ENCODE measurements at regions not wholly inside any gene's neighbourhood (a gene's known extent, or its start where the extent isn't known, plus 50 kb on each side); places are given as distances from the start of the nearest gene placed in this dataset.

DNA sequence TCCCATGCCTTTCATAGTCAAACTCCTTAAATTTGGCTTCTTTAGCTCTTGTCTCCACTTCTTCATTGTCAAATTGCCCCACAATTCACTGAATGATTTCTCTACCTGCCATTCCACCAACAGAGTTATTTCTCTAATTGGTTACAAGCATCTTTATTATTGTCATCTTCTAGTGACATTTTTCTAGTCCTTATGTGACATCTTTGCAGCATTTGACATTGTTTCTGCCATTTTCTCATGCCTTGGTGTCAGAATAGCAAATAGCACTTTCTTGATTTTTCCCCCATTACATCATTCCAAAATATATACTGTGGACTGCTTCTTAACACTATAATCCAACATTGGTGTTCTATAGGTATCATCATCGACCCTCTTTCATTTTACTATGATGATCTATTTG lies 137.7 kb upstream of the HDDC2 start:
- Histone ChIP-seq H3K9me3 (no peaks in the 10 kb centered on the region), H3K4me2 (no peak overlapping the region), H3K27me3 (ENCODE audit: insufficient read depth) (no peaks in the 10 kb centered on the region), H3K79me2 (ENCODE audit: insufficient read depth) (no peaks in the 10 kb centered on the region), H3F3A (replicated peaks; ENCODE audit: insufficient read depth) (no peaks in the 10 kb centered on the region), H3K9me2 (no peaks in the 10 kb centered on the region), H3K9ac (no peak overlapping the region), H3K36me3 (replicated peaks in 1 of 2; ENCODE audit: control insufficient read depth in 1 of 2, insufficient read depth in 2 of 2, low read length in 1 of 2) (no peaks in the 10 kb centered on the region), H4K20me1 (ENCODE audit: insufficient read depth) (no peaks in the 10 kb centered on the region), H3K27ac (ENCODE audit: low read depth in 2 of 2, low read length in 1 of 2) (no peak overlapping the region), H2AFZ (ENCODE audit: low read depth) (no peak overlapping the region), H3K4me3 (ENCODE audit: low read depth in 2 of 2, low read length in 1 of 2) (no peak overlapping the region), H3K4me1 (ENCODE audit: control insufficient read depth in 1 of 2, insufficient read depth in 2 of 2, low read depth in 1 of 2, low read length in 1 of 2) (no peaks in the 10 kb centered on the region)
- 3% methylated on average over 1 of the region's 1 CpG for WGBS (ENCODE audit: low lambda C conversion rate)
- no peak for DNase-seq
- POLR2A ChIA-PET = no interaction called here
- CTCF ChIA-PET = no interaction called here
- TF ChIP-seq POLR2AphosphoS5 (IDR thresholded peaks at IDR 0.05; ENCODE audit: low read depth, low read length) (no peak), EP300 (IDR thresholded peaks at IDR 0.05; ENCODE audit: borderline replicate concordance in 1 of 2, low read depth in 1 of 2, low read length in 1 of 2) (no peak), RCOR1 (IDR thresholded peaks at IDR 0.05; ENCODE audit: low read length) (no peak), FOXJ3 (CRISPR knock-in tag; IDR thresholded peaks at IDR 0.05) (no peak)
- TF ChIP-seq, protein P1, sequence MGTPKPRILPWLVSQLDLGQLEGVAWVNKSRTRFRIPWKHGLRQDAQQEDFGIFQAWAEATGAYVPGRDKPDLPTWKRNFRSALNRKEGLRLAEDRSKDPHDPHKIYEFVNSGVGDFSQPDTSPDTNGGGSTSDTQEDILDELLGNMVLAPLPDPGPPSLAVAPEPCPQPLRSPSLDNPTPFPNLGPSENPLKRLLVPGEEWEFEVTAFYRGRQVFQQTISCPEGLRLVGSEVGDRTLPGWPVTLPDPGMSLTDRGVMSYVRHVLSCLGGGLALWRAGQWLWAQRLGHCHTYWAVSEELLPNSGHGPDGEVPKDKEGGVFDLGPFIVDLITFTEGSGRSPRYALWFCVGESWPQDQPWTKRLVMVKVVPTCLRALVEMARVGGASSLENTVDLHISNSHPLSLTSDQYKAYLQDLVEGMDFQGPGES (IDR thresholded peaks at IDR 0.05; ENCODE audit: low read depth, low read length) = no peak
- TF ChIP-seq, protein P2, sequence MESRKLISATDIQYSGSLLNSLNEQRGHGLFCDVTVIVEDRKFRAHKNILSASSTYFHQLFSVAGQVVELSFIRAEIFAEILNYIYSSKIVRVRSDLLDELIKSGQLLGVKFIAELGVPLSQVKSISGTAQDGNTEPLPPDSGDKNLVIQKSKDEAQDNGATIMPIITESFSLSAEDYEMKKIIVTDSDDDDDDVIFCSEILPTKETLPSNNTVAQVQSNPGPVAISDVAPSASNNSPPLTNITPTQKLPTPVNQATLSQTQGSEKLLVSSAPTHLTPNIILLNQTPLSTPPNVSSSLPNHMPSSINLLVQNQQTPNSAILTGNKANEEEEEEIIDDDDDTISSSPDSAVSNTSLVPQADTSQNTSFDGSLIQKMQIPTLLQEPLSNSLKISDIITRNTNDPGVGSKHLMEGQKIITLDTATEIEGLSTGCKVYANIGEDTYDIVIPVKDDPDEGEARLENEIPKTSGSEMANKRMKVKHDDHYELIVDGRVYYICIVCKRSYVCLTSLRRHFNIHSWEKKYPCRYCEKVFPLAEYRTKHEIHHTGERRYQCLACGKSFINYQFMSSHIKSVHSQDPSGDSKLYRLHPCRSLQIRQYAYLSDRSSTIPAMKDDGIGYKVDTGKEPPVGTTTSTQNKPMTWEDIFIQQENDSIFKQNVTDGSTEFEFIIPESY (IDR thresholded peaks at IDR 0.05; ENCODE audit: borderline replicate concordance, low read depth) = no peak

- DNase-seq = no peak
- Histone ChIP-seq H3K4me2 (no peak overlapping the region), H3K9ac (no peak overlapping the region), H3K9me2 (no peaks in the 10 kb centered on the region), H3K9me3 (no peaks in the 10 kb centered on the region), H3K4me3 (ENCODE audit: low read depth in 2 of 2, low read length in 1 of 2) (no peak overlapping the region), H3K36me3 (replicated peaks in 1 of 2; ENCODE audit: control insufficient read depth in 1 of 2, insufficient read depth in 2 of 2, low read length in 1 of 2) (no peaks in the 10 kb centered on the region), H3F3A (replicated peaks; ENCODE audit: insufficient read depth) (no peaks in the 10 kb centered on the region), H3K27me3 (ENCODE audit: insufficient read depth) (no peaks in the 10 kb centered on the region), H4K20me1 (ENCODE audit: insufficient read depth) (no peaks in the 10 kb centered on the region), H3K79me2 (ENCODE audit: insufficient read depth) (no peaks in the 10 kb centered on the region), H3K27ac (ENCODE audit: low read depth in 2 of 2, low read length in 1 of 2) (no peak overlapping the region), H3K4me1 (ENCODE audit: control insufficient read depth in 1 of 2, insufficient read depth in 2 of 2, low read depth in 1 of 2, low read length in 1 of 2) (no peaks in the 10 kb centered on the region), H2AFZ (ENCODE audit: low read depth) (no peak overlapping the region)
- ChIA-PET CTCF (no interaction called here), POLR2A (no interaction called here)
- TF ChIP-seq, protein P3, sequence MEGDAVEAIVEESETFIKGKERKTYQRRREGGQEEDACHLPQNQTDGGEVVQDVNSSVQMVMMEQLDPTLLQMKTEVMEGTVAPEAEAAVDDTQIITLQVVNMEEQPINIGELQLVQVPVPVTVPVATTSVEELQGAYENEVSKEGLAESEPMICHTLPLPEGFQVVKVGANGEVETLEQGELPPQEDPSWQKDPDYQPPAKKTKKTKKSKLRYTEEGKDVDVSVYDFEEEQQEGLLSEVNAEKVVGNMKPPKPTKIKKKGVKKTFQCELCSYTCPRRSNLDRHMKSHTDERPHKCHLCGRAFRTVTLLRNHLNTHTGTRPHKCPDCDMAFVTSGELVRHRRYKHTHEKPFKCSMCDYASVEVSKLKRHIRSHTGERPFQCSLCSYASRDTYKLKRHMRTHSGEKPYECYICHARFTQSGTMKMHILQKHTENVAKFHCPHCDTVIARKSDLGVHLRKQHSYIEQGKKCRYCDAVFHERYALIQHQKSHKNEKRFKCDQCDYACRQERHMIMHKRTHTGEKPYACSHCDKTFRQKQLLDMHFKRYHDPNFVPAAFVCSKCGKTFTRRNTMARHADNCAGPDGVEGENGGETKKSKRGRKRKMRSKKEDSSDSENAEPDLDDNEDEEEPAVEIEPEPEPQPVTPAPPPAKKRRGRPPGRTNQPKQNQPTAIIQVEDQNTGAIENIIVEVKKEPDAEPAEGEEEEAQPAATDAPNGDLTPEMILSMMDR (IDR thresholded peaks at IDR 0.05) = no peak
- TF ChIP-seq, protein P4, sequence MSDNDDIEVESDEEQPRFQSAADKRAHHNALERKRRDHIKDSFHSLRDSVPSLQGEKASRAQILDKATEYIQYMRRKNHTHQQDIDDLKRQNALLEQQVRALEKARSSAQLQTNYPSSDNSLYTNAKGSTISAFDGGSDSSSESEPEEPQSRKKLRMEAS (IDR thresholded peaks at IDR 0.05; ENCODE audit: low read depth) = no peak
- TF ChIP-seq NFIC (IDR thresholded peaks at IDR 0.05; ENCODE audit: borderline replicate concordance) (no peak), ELF1 (IDR thresholded peaks at IDR 0.05) (no peak), RCOR1 (IDR thresholded peaks at IDR 0.05; ENCODE audit: low read length) (no peak), SIN3A (IDR thresholded peaks at IDR 0.05; ENCODE audit: borderline replicate concordance, low read depth, low read length) (no peak), TEAD4 (IDR thresholded peaks at IDR 0.05; ENCODE audit: borderline replicate concordance, insufficient read depth) (no peak), FOXJ3 (CRISPR knock-in tag; IDR thresholded peaks at IDR 0.05) (no peak), NRF1 (IDR thresholded peaks at IDR 0.05; ENCODE audit: low read depth, low read length) (no peak), FOSL2 (IDR thresholded peaks at IDR 0.05; ENCODE audit: borderline replicate concordance, low read depth) (no peak), RAD21 (IDR thresholded peaks at IDR 0.05; ENCODE audit: low read length) (no peak)
- WGBS (ENCODE audit: low lambda C conversion rate) = 6% methylated on average over 16 of the region's 16 CpGs
Observed at GRCh38 chr6:125444006-125444923, 142.5 kb upstream of the HDDC2 start.
